Stomach (tissue), 4 donors: ENCODE measurements at regions not wholly inside any gene's neighbourhood (a gene's known extent, or its start where the extent isn't known, plus 50 kb on each side); places are given as distances from the start of the nearest gene placed in this dataset.

ENCODE experiments used
- CTCF ChIP-seq, 7 experiments: fragments of 450-650 bp in 4 of 7; fragments of 200-600 bp in 3 of 7; sonication (generic) in 3 of 7; IDR thresholded peaks; one replicate each; pipeline ENCODE4 v1.5.1; 2016 to 2019; ENCODE audit warnings: antibody characterized with exemption in 7 of 7, control low read depth in 2 of 7, mild to moderate bottlenecking in 1 of 7
- EP300 ChIP-seq: sonication (generic); formaldehyde crosslinking; IDR thresholded peaks from one replicate; pipeline ENCODE4 v1.6.1; 2017; ENCODE audit warnings: antibody characterized with exemption
- POLR2A ChIP-seq, 4 donors: fragments of 450-650 bp; IDR thresholded peaks; one replicate each; pipeline ENCODE4 v1.6.1; 2016; ENCODE audit warnings: antibody characterized with exemption in 4 of 4, control low read depth in 2 of 4, mild to moderate bottlenecking in 1 of 4, moderate library complexity in 1 of 4

GRCh38 chr16:51685498-51685897 is 534.4 kb upstream of the SALL1 start:
- TF ChIP-seq CTCF (IDR thresholded peaks at IDR 0.05) = no peak
- TF ChIP-seq POLR2A (IDR thresholded peaks at IDR 0.05) = no peak
- TF ChIP-seq EP300 = no peak
